GM12891 (cell line): ENCODE measurements at regions not wholly inside any gene's neighbourhood (a gene's known extent, or its start where the extent isn't known, plus 50 kb on each side); places are given as distances from the start of the nearest gene placed in this dataset.

ENCODE experiments used
- PAX5 ChIP-seq: IDR thresholded peaks from 2 replicates; pipeline ENCODE4 v1.6.1; 2011; ENCODE audit warnings: low read length, moderate library complexity, mild to moderate bottlenecking; ENCODE audit not compliant: insufficient read depth, severe bottlenecking
- POLR2A ChIP-seq: IDR thresholded peaks from 2 replicates; pipeline ENCODE4 v1.6.1; 2011; ENCODE audit warnings: low read depth, low read length, control low read depth
- POLR2AphosphoS5 ChIP-seq: IDR thresholded peaks from 2 replicates; pipeline ENCODE4 v1.6.1; 2011; ENCODE audit warnings: low read depth, low read length, control low read depth
- POU2F2 ChIP-seq: IDR thresholded peaks from 2 replicates; pipeline ENCODE4 v1.6.1; 2011; ENCODE audit warnings: low read depth, mild to moderate bottlenecking, control low read depth, low read length, moderate library complexity
- SPI1 ChIP-seq: IDR thresholded peaks from 2 replicates; pipeline ENCODE4 v1.6.1; 2011; ENCODE audit warnings: low read depth, low read length, control low read depth
- TAF1 ChIP-seq: IDR thresholded peaks from 2 replicates; pipeline ENCODE4 v1.6.1; 2011; ENCODE audit warnings: low read depth, low read length, control low read depth

DNA sequence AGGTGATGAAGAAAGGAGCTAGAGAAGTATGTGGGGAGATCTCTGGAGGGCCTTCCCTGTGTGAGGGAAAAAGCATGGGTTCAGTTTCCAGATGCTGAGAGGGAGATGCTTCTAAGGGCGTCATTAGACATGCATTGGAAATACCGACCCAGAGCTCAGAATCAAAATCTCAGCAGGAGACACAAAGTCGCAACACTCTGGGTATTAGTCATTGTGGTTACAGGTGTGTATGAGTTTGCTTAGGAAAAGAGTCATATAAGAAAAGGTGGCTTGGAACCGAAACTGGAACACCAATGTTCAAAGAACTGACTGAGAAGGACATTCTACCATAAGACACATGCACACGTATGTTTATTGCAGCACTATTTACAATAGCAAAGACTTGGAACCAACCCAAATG, 477.1 kb downstream of the FBXO15 start:
- TF ChIP-seq POLR2AphosphoS5 (no peak), TAF1 (no peak), POU2F2 (no peak), POLR2A (no peak), PAX5 (no peak), SPI1 (no peak)
